ENCODE measurements at regions not wholly inside any gene's neighbourhood (a gene's known extent, or its start where the extent isn't known, plus 50 kb on each side); places are given as distances from the start of the nearest gene placed in this dataset.
"Not testable (repeated sequence)": the region's sequence is repeated elsewhere in the genome, so short reads cannot be mapped to it uniquely, and the experiment has no call there.

GRCh38 chr21:18104802-18105201, 139.8 kb upstream of the CHODL start:
- DNase-seq (ENCODE audit: low spot score), result no peak

- not testable (repeated sequence) for DNase-seq (ENCODE audit: low spot score)
Measured at GRCh38 chr21:18096413-18096812, 148.2 kb upstream of the CHODL start.

DNA sequence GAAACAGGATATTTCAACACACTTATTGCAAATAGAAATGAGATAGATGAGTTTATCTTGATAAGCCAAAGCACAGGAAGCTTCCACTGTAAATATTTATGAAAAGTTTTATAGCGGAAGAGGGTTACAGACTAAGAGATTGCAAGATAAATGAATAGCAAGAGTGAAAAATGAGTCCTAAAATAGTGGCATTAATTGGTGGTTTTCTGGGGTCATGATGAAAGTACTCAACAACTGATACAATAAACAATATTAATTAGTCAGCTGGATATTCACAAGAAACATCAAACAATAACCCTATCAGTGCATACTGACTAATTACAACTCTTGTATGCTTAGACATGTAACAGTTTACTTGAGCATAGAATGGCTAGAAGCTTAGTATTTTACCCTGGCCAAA, 154.8 kb upstream of the CHODL start:
- no peak for DNase-seq (ENCODE audit: low spot score)

GRCh38 chr21:18070392-18070791, 174.2 kb upstream of the CHODL start:
- DNase-seq (ENCODE audit: low spot score), result no peak

GRCh38 chr21:18069875-18070274, 174.8 kb upstream of the CHODL start:
- no peak for DNase-seq (ENCODE audit: low spot score)

GRCh38 chr21:18060402-18060801, 184.2 kb upstream of the CHODL start:
- no peak for DNase-seq (ENCODE audit: low spot score)

DNA sequence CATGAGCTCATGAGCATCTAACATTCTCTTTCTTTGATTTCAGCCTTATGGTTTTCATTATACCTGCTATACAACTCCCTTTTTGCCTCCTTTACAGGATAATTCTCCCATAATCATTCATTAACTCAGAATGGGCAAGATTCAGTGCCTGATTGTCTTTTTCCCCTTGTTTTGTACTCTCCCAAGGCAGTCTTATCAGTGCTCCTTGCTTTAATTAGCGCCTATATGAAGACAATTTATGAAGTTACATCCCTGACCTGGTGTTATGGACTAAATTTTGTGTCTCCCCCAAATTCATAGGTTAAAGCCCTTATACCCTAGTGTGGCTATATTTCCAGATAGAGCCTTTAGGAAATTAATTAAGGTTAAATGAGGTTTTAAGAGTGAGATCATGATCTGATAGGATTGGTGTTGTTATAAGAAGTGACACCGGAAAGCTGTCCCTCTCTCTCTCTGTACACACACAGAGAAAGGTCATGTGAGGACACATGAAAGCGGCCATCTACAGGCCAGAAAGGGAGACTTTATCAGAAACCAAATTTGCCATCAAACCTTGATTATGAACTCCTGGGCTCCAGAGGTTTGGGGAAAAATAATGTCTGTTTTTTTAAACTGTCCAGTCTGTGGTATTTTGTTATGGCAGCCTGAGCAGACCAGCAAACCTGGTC, 185.8 kb upstream of the CHODL start:
- no peak for DNase-seq (ENCODE audit: low spot score)

DNA sequence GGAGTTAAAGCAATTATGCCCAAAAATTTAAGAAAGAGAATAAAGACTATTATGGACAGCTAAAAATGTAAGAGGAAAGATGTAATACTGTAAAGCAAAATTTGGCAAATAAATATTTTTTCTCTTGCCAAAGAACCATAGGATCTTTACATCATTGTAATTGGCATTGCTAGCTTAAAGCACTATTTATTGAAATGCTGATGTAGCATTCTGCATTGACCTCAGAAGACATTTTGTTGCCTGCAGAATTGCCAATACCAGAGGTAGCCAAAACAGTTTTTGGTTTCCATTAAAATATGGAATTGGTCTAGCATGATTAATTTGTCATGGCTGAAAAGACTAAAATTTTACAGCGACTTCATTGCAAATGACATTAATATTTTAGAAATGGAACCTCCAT, 191.5 kb upstream of the CHODL start:
- DNase-seq (ENCODE audit: low spot score), result no peak

DNA sequence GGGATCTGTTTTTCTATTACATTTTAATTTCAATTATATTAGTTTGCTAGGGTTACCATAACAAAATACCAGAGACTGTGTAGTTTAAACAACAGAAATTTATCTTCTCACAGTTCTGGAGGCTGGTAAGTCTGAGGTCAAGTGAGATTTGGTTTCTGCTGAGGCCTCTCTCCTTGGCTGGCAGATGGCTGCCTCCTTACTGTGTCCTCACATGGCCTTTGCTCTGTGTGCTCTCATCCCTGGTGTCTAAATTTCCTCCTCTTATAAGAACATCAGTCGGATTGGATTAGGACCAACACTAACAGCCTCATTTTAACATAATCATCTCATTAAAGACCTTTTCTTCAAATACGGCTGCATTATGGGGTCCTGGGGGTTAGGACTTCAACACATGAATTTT, 195.2 kb upstream of the CHODL start:
- DNase-seq (ENCODE audit: low spot score), result no peak

DNA sequence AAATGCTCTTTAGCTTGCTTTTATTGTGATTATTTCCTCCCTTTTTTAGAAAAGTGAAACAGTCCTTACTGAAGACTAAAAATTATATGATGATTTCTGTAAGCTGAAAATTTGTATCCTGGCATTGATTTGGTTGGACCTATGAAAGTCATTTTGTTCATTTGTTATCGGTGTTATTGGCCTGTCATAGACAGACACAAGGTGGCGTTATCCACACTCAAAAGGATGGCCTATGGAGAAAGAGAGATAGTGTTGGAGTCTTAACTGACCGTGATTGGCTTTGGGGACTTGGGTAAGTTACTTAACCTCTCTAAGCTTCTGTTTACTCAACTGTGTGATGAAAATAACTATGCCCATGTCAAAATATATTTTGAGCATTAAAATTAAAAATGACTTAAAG, 203.6 kb upstream of the CHODL start:
- no peak for DNase-seq (ENCODE audit: low spot score)

GRCh38 chr21:18030248-18030647, 211.1 kb upstream of the C21orf91 start:
- no peak for DNase-seq (ENCODE audit: low spot score)

- no peak for DNase-seq (ENCODE audit: low spot score)
Measured at GRCh38 chr21:18026359-18026758, 207.2 kb upstream of the C21orf91 start.

- no peak for DNase-seq (ENCODE audit: low spot score)
Measured at GRCh38 chr21:18023711-18024110, 204.6 kb upstream of the C21orf91 start.

GRCh38 chr21:18023157-18023556, 204.0 kb upstream of the C21orf91 start:
- peak; percentile 46 for DNase-seq (ENCODE audit: low spot score)

GRCh38 chr21:18007121-18007520, 188.0 kb upstream of the C21orf91 start:
- no peak for DNase-seq (ENCODE audit: low spot score)

DNA sequence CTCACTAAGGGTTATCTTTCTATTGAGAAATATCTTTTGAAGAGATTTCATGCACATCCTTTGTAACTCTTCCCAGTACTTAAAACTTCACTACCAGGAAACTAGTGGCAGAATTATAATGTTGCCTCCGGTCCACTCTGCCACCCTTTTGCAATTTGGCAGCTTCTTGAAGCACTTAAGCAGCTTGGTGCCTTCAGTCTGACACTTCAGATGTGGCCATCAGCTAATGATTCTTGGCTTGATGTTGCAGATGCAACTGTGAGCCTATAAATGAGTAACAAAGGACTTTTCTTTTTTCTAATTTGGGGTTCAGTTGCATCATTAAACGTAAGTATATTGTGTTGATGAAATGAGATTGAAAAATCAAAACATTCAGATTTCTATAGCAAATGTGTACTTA, 187.5 kb upstream of the C21orf91 start:
- DNase-seq (ENCODE audit: low spot score), result no peak

DNA sequence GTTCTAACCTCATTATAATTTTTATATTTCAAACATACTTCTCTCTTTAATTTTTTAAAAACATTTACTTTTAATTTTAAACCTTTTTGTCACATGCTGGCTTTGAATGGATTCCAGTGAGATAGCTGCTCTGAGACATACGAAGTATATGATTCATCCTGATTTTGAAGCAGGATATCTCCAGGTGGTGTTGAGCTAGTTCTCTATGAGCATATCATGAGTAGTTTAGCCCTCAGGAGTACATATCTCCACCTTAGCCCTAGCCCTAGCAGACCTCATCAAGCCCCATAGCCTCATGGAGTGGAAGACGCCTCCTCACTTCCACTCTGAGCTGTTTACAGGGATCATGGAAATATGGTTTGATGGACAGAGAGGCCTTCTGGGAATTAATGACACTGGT, 183.2 kb upstream of the C21orf91 start:
- DNase-seq (ENCODE audit: low spot score), result no peak

DNA sequence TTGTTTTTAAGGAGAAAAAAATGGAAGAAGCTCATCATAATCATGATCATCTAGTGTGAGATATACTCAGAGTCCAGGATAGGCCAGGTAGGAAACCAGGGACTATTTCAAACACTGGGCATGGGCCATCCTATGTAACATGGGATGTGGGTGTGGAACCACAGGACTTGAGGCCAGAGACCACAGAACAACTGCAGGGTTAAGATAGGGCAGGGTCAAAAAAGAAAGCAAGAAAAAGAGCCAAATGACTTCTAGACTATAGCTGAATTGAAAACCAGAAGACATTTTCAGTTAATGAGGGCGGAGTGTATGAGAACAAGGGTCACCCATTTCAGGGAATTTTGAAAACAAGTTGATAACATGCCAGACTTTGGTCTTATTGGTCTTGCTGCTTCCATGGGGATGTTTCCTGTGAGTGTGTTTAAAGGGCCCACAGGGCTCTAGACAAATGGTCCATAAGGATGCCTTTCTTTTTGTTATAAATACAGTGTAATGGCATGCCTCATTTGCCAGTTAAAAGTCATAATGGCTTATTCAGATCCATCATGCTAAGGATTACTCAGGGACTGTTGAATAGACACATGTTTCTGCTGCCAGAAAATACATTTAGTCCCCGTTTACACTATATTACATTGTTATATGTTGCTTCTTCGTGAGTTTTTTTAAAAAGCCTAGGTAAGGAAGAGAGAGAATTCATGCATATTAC, 182.0 kb upstream of the C21orf91 start:
- no peak for DNase-seq (ENCODE audit: low spot score)

DNA sequence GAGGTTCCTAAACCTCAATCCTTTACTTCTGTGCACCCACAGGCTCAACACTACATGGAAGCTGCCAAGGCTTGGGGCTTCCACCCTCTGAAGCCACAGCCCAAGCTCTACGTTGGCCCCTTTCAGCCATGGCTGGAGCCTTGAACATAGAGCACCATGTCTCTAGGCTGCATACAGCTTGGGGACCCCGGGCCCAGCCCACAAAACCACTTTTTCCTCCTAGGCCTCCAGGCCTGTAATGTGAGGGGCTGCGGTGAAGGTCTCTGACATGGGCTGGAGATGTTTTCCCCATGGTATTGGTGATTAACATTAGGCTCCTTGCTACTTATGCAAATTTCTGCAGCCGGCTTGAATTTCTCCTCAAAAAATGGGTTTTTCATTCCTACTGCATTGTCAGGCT, 179.4 kb upstream of the C21orf91 start:
- DNase-seq (ENCODE audit: low spot score), result not testable (repeated sequence)

DNA sequence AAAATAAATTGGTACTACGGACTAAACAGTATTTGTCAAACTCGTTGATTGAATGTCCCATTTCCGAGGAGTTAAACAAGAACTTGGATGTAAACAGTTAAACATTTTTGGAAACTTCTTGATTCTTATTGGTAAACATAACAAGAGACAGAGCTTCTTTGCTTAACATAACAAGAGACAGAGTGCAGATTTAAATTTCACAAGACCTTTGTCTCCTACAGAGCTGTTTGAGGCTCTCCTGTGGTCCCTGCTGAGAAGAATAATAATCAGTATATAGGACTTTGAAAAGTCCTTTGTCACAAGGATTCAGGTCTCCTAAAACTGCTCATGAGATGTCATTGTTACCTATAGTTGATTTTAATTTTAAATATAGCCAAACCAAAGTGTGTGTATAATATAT, 170.6 kb upstream of the C21orf91 start:
- no peak for DNase-seq (ENCODE audit: low spot score)

- no peak for DNase-seq (ENCODE audit: low spot score)
Measured at GRCh38 chr21:17988102-17988437, 168.9 kb upstream of the C21orf91 start.

DNA sequence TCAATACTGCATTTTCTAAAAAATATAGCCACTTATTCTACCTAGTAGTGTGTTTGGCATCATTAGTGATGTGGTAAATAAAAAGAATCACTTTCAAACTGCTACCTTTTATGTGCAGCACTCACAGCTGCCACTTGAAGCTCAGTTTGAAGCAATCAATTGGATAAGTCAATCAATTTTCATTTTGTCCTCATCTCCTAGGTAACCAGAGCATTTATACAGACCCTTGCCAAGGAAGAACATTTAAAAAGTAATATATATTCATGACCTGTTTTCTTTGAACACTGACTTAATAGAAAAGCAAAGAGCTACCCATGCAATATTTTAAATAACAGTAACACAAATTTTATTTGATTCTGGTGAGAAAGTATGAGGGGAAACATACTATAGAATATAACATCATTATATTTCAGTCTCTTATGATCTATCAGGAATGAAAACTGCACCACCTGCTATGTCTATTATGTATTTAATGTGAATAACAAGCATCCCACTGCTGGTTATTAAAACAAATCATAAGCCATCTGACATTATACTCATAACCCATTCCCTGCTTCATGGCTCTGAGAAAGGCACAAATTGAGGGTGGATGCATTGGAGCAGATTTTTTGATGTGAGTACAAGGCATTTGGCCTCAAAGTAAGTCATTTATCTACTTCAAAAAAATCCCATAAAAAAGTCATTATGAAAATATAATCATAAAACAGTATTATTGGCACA, 168.4 kb upstream of the C21orf91 start:
- DNase-seq (ENCODE audit: low spot score), result no peak

GRCh38 chr21:17981060-17981740, 162.0 kb upstream of the C21orf91 start:
- no peak for DNase-seq (ENCODE audit: low spot score)

Measured in ecto neural progenitor cell (in vitro differentiated cells).